RWPE1 (cell line): ENCODE measurements at regions not wholly inside any gene's neighbourhood (a gene's known extent, or its start where the extent isn't known, plus 50 kb on each side); places are given as distances from the start of the nearest gene placed in this dataset.

Source experiments
- CTCF ChIA-PET: fragments of 350-600 bp; sonication (Branson Sonifier 250); formaldehyde crosslinking; extraction: SDS; loops from one replicate; lab custom pipeline; 2021; lab: Yijun Ruan, JAX
- POLR2A ChIA-PET: fragments of 400-600 bp; formaldehyde crosslinking; extraction: SDS; loops from one replicate; lab custom pipeline; 2020; ENCODE audit warnings: antibody characterized with exemption; ENCODE audit not compliant: low non-redundant PET; lab: Yijun Ruan, JAX
- DNase-seq: peaks from one replicate; pipeline ENCODE4 v3.0.0; 2012; ENCODE audit warnings: low spot score
- H3K27ac ChIP-seq: fragments of 450-650 bp; 2 replicates; pipeline ENCODE4 v1.5.1; 2017
- CTCF ChIP-seq: fragments of 450-650 bp; conservative IDR thresholded peaks from 2 replicates; pipeline ENCODE4 v1.5.1; 2017; ENCODE audit warnings: low read depth, mild to moderate bottlenecking

- POLR2A ChIA-PET = no interaction called here
- CTCF ChIA-PET = no interaction called here
Measured at GRCh38 chr7:115831371-115831770, 199.2 kb downstream of the TFEC start.

GRCh38 chr7:115827305-115828045 is 203.1 kb downstream of the TFEC start:
- H3K27ac ChIP-seq = no peak overlapping the region
- TF ChIP-seq CTCF = no peak
- POLR2A ChIA-PET = no interaction called here
- DNase-seq = no peak
- CTCF ChIA-PET = interaction anchor here (0.6 kb wide), 2 partner anchors 10 to 1670 kb away, joined by 3 to 7 read pairs; no protein-coding TSS in a partner anchor

More at GRCh38 chr7:115831371-115831770, 199.2 kb downstream of the TFEC start:
- no peak for DNase-seq
- H3K27ac ChIP-seq = no peak overlapping the region
- TF ChIP-seq CTCF = no peak

GRCh38 chr7:115825456-115826115 is 205.0 kb downstream of the TFEC start:
- no peak for DNase-seq
- H3K27ac ChIP-seq = no peak overlapping the region
- POLR2A ChIA-PET = no interaction called here
- CTCF ChIA-PET = interaction anchor here (0.7 kb wide), 1 partner anchor 1033 kb away, joined by 3 read pairs; no protein-coding TSS in a partner anchor
- no peak for TF ChIP-seq CTCF

- ChIA-PET CTCF (no interaction called here), POLR2A (no interaction called here)
- TF ChIP-seq CTCF = no peak
- DNase-seq = no peak
- no peak overlapping the region for H3K27ac ChIP-seq
Measured at GRCh38 chr7:115822801-115823200, 207.8 kb downstream of the TFEC start.

- no peak for TF ChIP-seq CTCF
- DNase-seq = no peak
- H3K27ac ChIP-seq = no peak overlapping the region
- ChIA-PET CTCF (no interaction called here), POLR2A (no interaction called here)
Measured at GRCh38 chr7:115822380-115822779, 208.2 kb downstream of the TFEC start.

- ChIA-PET POLR2A (no interaction called here), CTCF (interaction anchor here (0.5 kb wide), 1 partner anchor 26 kb away, joined by 5 read pairs; no protein-coding TSS in a partner anchor)
- no peak overlapping the region for H3K27ac ChIP-seq
- no peak for DNase-seq
- TF ChIP-seq CTCF = no peak
Measured at GRCh38 chr7:115816318-115816974, 214.1 kb downstream of the TFEC start.
